IPS-NIHi7 (cell line): ENCODE measurements at regions not wholly inside any gene's neighbourhood (a gene's known extent, or its start where the extent isn't known, plus 50 kb on each side); places are given as distances from the start of the nearest gene placed in this dataset.

Experiments used
- DNase-seq: peaks from one replicate; pipeline ENCODE4 v3.0.0; 2012; ENCODE audit warnings: mixed read lengths; ENCODE audit errors: extremely low spot score

- DNase-seq = no peak
Observed at GRCh38 chr14:61132336-61132735, 148.8 kb downstream of the TMEM30B start.

- DNase-seq = no peak
Observed at GRCh38 chr14:61130512-61131260, 149.6 kb downstream of the SLC38A6 start.

- no peak for DNase-seq
Observed at GRCh38 chr14:61129168-61129745, 148.2 kb downstream of the SLC38A6 start.

GRCh38 chr14:61128382-61129167, 147.5 kb downstream of the SLC38A6 start:
- DNase-seq = no peak

GRCh38 chr14:61126603-61127498, 145.8 kb downstream of the SLC38A6 start:
- DNase-seq = no peak

- DNase-seq = no peak
Observed at GRCh38 chr14:61125867-61126572, 145.0 kb downstream of the SLC38A6 start.

- DNase-seq = no peak
Observed at GRCh38 chr14:61125041-61125866, 144.2 kb downstream of the SLC38A6 start.

GRCh38 chr14:61122862-61123261, 141.8 kb downstream of the SLC38A6 start:
- DNase-seq = no peak

GRCh38 chr14:61121355-61121787, 140.3 kb downstream of the SLC38A6 start:
- no peak for DNase-seq

GRCh38 chr14:61120576-61120975, 139.5 kb downstream of the SLC38A6 start:
- no peak for DNase-seq

GRCh38 chr14:61119006-61119405, 138.0 kb downstream of the SLC38A6 start:
- DNase-seq = no peak

GRCh38 chr14:61116369-61116768, 135.3 kb downstream of the SLC38A6 start:
- no peak for DNase-seq

GRCh38 chr14:61113561-61114225, 132.6 kb downstream of the SLC38A6 start:
- DNase-seq = no peak

GRCh38 chr14:61112506-61112905, 131.5 kb downstream of the SLC38A6 start:
- DNase-seq = no peak

- DNase-seq = no peak
Observed at GRCh38 chr14:61111731-61112130, 130.7 kb downstream of the SLC38A6 start.

- no peak for DNase-seq
Observed at GRCh38 chr14:61111209-61111665, 130.2 kb downstream of the SLC38A6 start.

GRCh38 chr14:61110316-61111082, 129.5 kb downstream of the SLC38A6 start:
- no peak for DNase-seq

- DNase-seq = no peak
Observed at GRCh38 chr14:61109288-61109687, 128.2 kb downstream of the SLC38A6 start.
